ENCODE measurements at regions not wholly inside any gene's neighbourhood (a gene's known extent, or its start where the extent isn't known, plus 50 kb on each side); places are given as distances from the start of the nearest gene placed in this dataset.

DNA sequence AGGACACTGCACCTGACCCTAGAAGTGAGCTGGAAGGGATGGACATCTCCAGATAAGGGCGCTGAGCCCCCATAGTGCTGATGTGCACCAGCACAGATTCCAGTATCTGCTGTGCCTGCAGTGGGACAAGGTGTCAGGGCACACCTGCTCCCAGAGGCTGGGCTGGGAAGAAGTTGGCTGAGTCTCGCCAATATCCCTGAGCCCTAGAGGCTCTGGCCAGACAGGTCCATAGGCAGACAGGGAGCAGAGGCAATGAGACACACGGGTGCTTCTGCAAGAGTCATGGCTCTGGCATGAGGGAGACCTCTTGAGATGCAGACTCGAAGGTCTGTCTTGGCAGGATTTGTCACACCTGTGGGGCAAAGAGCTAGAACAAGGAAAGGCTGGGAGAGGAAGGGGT lies 1321.5 kb downstream of the UQCRFS1 start:
- DNase-seq (ENCODE audit: extremely low spot score) = no peak
- TF ChIP-seq ARNT (IDR thresholded peaks at IDR 0.05) (no peak), FOXM1 (IDR thresholded peaks at IDR 0.05; ENCODE audit: borderline replicate concordance) (no peak), LEF1 (IDR thresholded peaks at IDR 0.05; ENCODE audit: borderline replicate concordance) (no peak), ZNF384 (IDR thresholded peaks at IDR 0.05) (no peak), PKNOX1 (IDR thresholded peaks at IDR 0.05) (no peak), L3MBTL2 (conservative IDR thresholded peaks at IDR 0.05) (no peak), CTBP1 (IDR thresholded peaks at IDR 0.05; ENCODE audit: borderline replicate concordance) (no peak), FOXA1 (IDR thresholded peaks at IDR 0.05) (no peak), TARDBP (IDR thresholded peaks at IDR 0.05) (no peak), NFRKB (IDR thresholded peaks at IDR 0.05) (no peak), HDGF (IDR thresholded peaks at IDR 0.05; ENCODE audit: borderline replicate concordance) (no peak), BHLHE40 (IDR thresholded peaks at IDR 0.05; ENCODE audit: borderline replicate concordance) (no peak), ELF4 (IDR thresholded peaks at IDR 0.05) (no peak), SUZ12 (IDR thresholded peaks at IDR 0.05) (no peak), FOXK2 (IDR thresholded peaks at IDR 0.05) (no peak), SP1 (IDR thresholded peaks at IDR 0.05) (no peak)
- CTCF ChIA-PET = no interaction called here
- POLR2A ChIA-PET = no interaction called here

- DNase-seq (ENCODE audit: extremely low spot score) = no peak
- POLR2A ChIA-PET = no interaction called here
- TF ChIP-seq TARDBP (IDR thresholded peaks at IDR 0.05) = no peak
- no peak for TF ChIP-seq ARNT (IDR thresholded peaks at IDR 0.05)
- TF ChIP-seq SP1 (IDR thresholded peaks at IDR 0.05) = no peak
- no peak for TF ChIP-seq CTBP1 (IDR thresholded peaks at IDR 0.05; ENCODE audit: borderline replicate concordance)
- no peak for TF ChIP-seq NFRKB (IDR thresholded peaks at IDR 0.05)
- no peak for TF ChIP-seq BHLHE40 (IDR thresholded peaks at IDR 0.05; ENCODE audit: borderline replicate concordance)
- TF ChIP-seq L3MBTL2 (conservative IDR thresholded peaks at IDR 0.05) = no peak
- TF ChIP-seq ELF4 (IDR thresholded peaks at IDR 0.05) = no peak
- no peak for TF ChIP-seq LEF1 (IDR thresholded peaks at IDR 0.05; ENCODE audit: borderline replicate concordance)
- CTCF ChIA-PET = no interaction called here
These were observed 1322.3 kb downstream of the UQCRFS1 start for GRCh38 chr19:27890696-27891095.

- TF ChIP-seq SP1 (IDR thresholded peaks at IDR 0.05) (no peak), ARNT (IDR thresholded peaks at IDR 0.05) (no peak), FOXK2 (IDR thresholded peaks at IDR 0.05) (no peak), BHLHE40 (IDR thresholded peaks at IDR 0.05; ENCODE audit: borderline replicate concordance) (no peak), NFRKB (IDR thresholded peaks at IDR 0.05) (no peak), TARDBP (IDR thresholded peaks at IDR 0.05) (no peak)
- no peak for DNase-seq (ENCODE audit: extremely low spot score)
- ChIA-PET POLR2A (no interaction called here), CTCF (no interaction called here)
These were observed 1322.7 kb downstream of the UQCRFS1 start for GRCh38 chr19:27890206-27890605.

DNA sequence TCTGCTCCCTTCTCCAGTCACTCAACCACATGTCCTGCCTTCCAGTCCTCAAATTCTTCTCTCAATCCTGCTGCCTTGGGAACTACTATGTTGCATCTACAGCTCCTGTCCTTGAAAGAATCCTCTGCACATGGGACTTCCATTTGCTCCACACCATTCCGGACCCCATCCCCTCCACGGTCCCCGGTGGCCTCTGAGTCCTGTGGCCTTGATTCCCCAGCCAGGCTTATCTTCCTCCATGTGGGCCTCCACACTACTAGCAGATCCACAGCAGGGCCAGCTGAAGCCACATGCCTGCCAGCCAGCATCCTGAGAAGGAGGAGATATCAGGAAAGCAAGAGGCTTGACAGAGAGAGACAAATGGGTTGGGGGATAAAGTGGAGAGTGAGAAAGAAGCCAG lies 1323.8 kb downstream of the UQCRFS1 start:
- CTCF ChIA-PET = no interaction called here
- POLR2A ChIA-PET = no interaction called here
- no peak for DNase-seq (ENCODE audit: extremely low spot score)
- no peak for TF ChIP-seq FOXK2 (IDR thresholded peaks at IDR 0.05)
- no peak for TF ChIP-seq CTBP1 (IDR thresholded peaks at IDR 0.05; ENCODE audit: borderline replicate concordance)
- TF ChIP-seq FOXA1 (IDR thresholded peaks at IDR 0.05) = no peak
- no peak for TF ChIP-seq FOXM1 (IDR thresholded peaks at IDR 0.05; ENCODE audit: borderline replicate concordance)

- ChIA-PET CTCF (no interaction called here), POLR2A (no interaction called here)
- TF ChIP-seq HDGF (IDR thresholded peaks at IDR 0.05; ENCODE audit: borderline replicate concordance) = no peak
- TF ChIP-seq NFRKB (IDR thresholded peaks at IDR 0.05) = no peak
- no peak for TF ChIP-seq ARNT (IDR thresholded peaks at IDR 0.05)
- no peak for TF ChIP-seq SUZ12 (IDR thresholded peaks at IDR 0.05)
- TF ChIP-seq L3MBTL2 (conservative IDR thresholded peaks at IDR 0.05) = no peak
- TF ChIP-seq LEF1 (IDR thresholded peaks at IDR 0.05; ENCODE audit: borderline replicate concordance) = no peak
- TF ChIP-seq TARDBP (IDR thresholded peaks at IDR 0.05) = no peak
- no peak for DNase-seq (ENCODE audit: extremely low spot score)
These were observed 1325.0 kb downstream of the UQCRFS1 start for GRCh38 chr19:27887946-27888345.

- CTCF ChIA-PET = no interaction called here
- TF ChIP-seq ELF4 (IDR thresholded peaks at IDR 0.05) (no peak), ZNF384 (IDR thresholded peaks at IDR 0.05) (no peak), SUZ12 (IDR thresholded peaks at IDR 0.05) (no peak), TARDBP (IDR thresholded peaks at IDR 0.05) (no peak), L3MBTL2 (conservative IDR thresholded peaks at IDR 0.05) (no peak), FOXA1 (IDR thresholded peaks at IDR 0.05) (no peak), SP1 (IDR thresholded peaks at IDR 0.05) (no peak), NFRKB (IDR thresholded peaks at IDR 0.05) (no peak), PKNOX1 (IDR thresholded peaks at IDR 0.05) (no peak), HDGF (IDR thresholded peaks at IDR 0.05; ENCODE audit: borderline replicate concordance) (no peak), FOXM1 (IDR thresholded peaks at IDR 0.05; ENCODE audit: borderline replicate concordance) (no peak)
- no peak for DNase-seq (ENCODE audit: extremely low spot score)
- POLR2A ChIA-PET = no interaction called here
These were observed 1327.6 kb downstream of the UQCRFS1 start for GRCh38 chr19:27885359-27885758.

DNA sequence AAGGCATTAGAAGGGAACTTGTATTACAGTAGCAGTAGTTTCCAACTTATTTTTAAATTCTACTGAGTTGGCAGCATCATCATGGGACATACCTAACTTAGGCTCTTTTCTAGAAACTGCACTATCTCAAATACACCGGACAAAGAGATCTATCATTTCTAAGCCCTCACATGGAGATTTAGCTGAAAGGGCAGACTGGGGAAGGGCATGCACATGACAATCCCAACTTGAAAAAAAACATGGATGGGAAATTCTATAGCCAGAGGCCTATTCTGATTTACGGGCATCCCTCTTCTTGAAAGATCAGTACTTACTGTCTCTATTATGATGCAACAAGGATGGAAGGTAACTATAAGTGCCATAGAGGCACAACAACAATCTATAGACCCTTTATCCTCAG lies 1328.6 kb downstream of the UQCRFS1 start:
- ChIA-PET POLR2A (no interaction called here), CTCF (no interaction called here)

More for the DNA sequence above, 1328.6 kb downstream of the UQCRFS1 start:
- no peak for DNase-seq (ENCODE audit: extremely low spot score)
- no peak for TF ChIP-seq ZNF384 (IDR thresholded peaks at IDR 0.05)
- no peak for TF ChIP-seq CTBP1 (IDR thresholded peaks at IDR 0.05; ENCODE audit: borderline replicate concordance)
- TF ChIP-seq BHLHE40 (IDR thresholded peaks at IDR 0.05; ENCODE audit: borderline replicate concordance) = no peak
- no peak for TF ChIP-seq HDGF (IDR thresholded peaks at IDR 0.05; ENCODE audit: borderline replicate concordance)
- no peak for TF ChIP-seq ARNT (IDR thresholded peaks at IDR 0.05)
- TF ChIP-seq SUZ12 (IDR thresholded peaks at IDR 0.05) = no peak
- TF ChIP-seq PKNOX1 (IDR thresholded peaks at IDR 0.05) = no peak
- TF ChIP-seq FOXA1 (IDR thresholded peaks at IDR 0.05) = no peak
- no peak for TF ChIP-seq SP1 (IDR thresholded peaks at IDR 0.05)
- TF ChIP-seq TARDBP (IDR thresholded peaks at IDR 0.05) = no peak
- no peak for TF ChIP-seq FOXK2 (IDR thresholded peaks at IDR 0.05)
- TF ChIP-seq NFRKB (IDR thresholded peaks at IDR 0.05) = no peak
- TF ChIP-seq L3MBTL2 (conservative IDR thresholded peaks at IDR 0.05) = no peak
- TF ChIP-seq FOXM1 (IDR thresholded peaks at IDR 0.05; ENCODE audit: borderline replicate concordance) = no peak
- no peak for TF ChIP-seq ELF4 (IDR thresholded peaks at IDR 0.05)
- no peak for TF ChIP-seq LEF1 (IDR thresholded peaks at IDR 0.05; ENCODE audit: borderline replicate concordance)
